ENCODE measurements at regions not wholly inside any gene's neighbourhood (a gene's known extent, or its start where the extent isn't known, plus 50 kb on each side); places are given as distances from the start of the nearest gene placed in this dataset.

DNA sequence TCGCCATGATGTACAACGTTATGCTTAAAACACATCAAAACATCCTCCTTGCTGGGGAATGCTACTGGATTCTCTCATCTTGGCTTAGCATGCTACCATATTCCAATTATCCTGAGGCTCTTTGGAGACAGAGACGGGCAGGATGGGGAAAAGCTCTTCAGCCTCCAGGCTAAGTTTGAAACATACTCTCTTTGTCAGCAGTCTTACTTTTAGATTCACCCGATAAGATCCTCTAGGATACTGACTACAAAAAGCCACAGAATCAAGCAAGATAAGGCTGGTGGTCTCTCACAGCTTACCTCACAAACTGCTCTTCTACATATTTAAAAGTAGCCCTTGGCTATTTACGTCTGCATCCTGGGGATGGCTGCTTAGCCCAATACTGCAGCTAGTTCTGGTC is 72.8 kb upstream of the LRCH1 start:
- Mint-ChIP-seq H3K27ac (ENCODE audit: unreplicated experiment) (no peak overlapping the region), H3K36me3 (ENCODE audit: low read depth) (peaks cover 1% of the 10 kb centered on the region), H3K4me3 (no peak overlapping the region), H3K4me1 (peaks cover 8% of the 10 kb centered on the region), H3K9me3 (peaks cover 13% of the 10 kb centered on the region), H3K27me3 (ENCODE audit: low read depth) (no peaks in the 10 kb centered on the region)
- TF ChIP-seq, protein P1, sequence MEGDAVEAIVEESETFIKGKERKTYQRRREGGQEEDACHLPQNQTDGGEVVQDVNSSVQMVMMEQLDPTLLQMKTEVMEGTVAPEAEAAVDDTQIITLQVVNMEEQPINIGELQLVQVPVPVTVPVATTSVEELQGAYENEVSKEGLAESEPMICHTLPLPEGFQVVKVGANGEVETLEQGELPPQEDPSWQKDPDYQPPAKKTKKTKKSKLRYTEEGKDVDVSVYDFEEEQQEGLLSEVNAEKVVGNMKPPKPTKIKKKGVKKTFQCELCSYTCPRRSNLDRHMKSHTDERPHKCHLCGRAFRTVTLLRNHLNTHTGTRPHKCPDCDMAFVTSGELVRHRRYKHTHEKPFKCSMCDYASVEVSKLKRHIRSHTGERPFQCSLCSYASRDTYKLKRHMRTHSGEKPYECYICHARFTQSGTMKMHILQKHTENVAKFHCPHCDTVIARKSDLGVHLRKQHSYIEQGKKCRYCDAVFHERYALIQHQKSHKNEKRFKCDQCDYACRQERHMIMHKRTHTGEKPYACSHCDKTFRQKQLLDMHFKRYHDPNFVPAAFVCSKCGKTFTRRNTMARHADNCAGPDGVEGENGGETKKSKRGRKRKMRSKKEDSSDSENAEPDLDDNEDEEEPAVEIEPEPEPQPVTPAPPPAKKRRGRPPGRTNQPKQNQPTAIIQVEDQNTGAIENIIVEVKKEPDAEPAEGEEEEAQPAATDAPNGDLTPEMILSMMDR (conservative IDR thresholded peaks at IDR 0.05), result no peak
- no peak for DNase-seq (ENCODE audit: low read depth, low spot score)

DNA sequence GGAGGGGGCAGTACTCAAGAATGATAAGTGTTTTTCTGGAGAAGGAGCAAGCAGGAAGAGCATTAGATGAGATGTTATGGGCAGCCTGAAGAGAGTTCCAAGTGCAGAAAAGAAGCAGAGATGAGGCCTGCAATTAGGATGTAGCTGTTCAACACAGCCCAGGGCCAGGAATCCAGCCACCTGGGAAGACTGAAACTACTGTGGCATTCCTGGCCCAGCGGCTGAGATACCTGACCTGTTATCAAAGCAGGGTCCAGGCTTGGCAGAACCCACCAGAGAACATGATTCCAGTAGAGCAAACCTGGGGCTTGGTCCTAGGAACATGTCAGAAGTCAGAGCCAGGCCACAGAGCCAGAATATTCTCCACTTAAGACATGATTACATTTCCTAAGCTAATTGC is 73.3 kb upstream of the LRCH1 start:
- H3K27me3 Mint-ChIP-seq (ENCODE audit: low read depth), result no peaks in the 10 kb centered on the region
- no peak overlapping the region for H3K27ac Mint-ChIP-seq (ENCODE audit: unreplicated experiment)
- peaks cover 13% of the 10 kb centered on the region for H3K9me3 Mint-ChIP-seq

DNA sequence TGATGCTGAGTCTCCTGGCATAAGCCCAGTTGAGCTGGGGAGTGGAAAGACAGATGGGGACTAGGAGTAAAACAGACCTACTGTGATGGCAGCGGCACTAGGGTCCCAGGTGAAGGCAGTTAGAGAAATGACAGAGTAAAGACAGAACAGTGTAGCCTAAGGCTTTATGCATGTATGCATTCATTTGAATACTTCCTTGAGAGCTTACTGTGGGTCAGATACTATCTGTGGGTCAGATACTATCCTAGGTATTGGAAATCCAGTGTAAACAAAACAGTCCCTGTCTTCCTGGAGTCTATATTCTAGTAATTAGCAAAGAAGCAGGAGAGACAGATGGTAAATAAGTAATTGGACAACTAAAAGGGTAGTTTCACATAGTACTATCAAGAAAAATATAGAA is 73.7 kb upstream of the LRCH1 start:
- no peak for DNase-seq (ENCODE audit: low read depth, low spot score)
- TF ChIP-seq, protein P1 (conservative IDR thresholded peaks at IDR 0.05), result no peak
- Mint-ChIP-seq H3K9me3 (peaks cover 13% of the 10 kb centered on the region), H3K27ac (ENCODE audit: unreplicated experiment) (no peak overlapping the region), H3K36me3 (ENCODE audit: low read depth) (no peaks in the 10 kb centered on the region), H3K27me3 (ENCODE audit: low read depth) (no peaks in the 10 kb centered on the region), H3K4me3 (no peak overlapping the region), H3K4me1 (peaks cover 14% of the 10 kb centered on the region)

More for the DNA sequence above, 73.3 kb upstream of the LRCH1 start:
- peaks cover 12% of the 10 kb centered on the region for H3K4me1 Mint-ChIP-seq
- no peak overlapping the region for H3K4me3 Mint-ChIP-seq
- DNase-seq (ENCODE audit: low read depth, low spot score), result no peak
- no peaks in the 10 kb centered on the region for H3K36me3 Mint-ChIP-seq (ENCODE audit: low read depth)
- TF ChIP-seq, protein P1 (conservative IDR thresholded peaks at IDR 0.05), result no peak

DNA sequence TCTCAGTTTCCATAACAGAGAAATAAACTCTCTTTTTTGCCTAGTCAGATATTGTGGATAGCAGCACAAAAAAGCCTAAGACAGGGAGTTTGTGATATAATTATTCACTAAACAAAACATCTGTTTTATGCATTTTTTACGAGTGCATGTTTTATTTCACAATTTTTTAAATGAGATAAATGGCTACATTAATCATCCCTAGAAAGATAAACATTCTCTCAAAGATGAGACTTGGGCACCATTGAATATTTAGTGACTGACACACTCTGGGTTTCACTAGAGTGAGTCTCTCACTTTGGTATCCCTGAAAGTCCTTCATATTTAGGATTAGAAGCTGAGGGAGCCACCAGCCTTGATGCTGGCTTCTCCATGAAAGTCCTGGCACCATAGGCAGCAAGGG is 74.3 kb upstream of the LRCH1 start:
- no peak overlapping the region for H3K4me3 Mint-ChIP-seq
- TF ChIP-seq, protein P1 (conservative IDR thresholded peaks at IDR 0.05), result no peak
- H3K36me3 Mint-ChIP-seq (ENCODE audit: low read depth), result no peaks in the 10 kb centered on the region
- no peak overlapping the region for H3K27ac Mint-ChIP-seq (ENCODE audit: unreplicated experiment)
- H3K27me3 Mint-ChIP-seq (ENCODE audit: low read depth), result no peaks in the 10 kb centered on the region
- no peak for DNase-seq (ENCODE audit: low read depth, low spot score)
- peaks cover 13% of the 10 kb centered on the region for H3K9me3 Mint-ChIP-seq
- H3K4me1 Mint-ChIP-seq, result peaks cover 20% of the 10 kb centered on the region

DNA sequence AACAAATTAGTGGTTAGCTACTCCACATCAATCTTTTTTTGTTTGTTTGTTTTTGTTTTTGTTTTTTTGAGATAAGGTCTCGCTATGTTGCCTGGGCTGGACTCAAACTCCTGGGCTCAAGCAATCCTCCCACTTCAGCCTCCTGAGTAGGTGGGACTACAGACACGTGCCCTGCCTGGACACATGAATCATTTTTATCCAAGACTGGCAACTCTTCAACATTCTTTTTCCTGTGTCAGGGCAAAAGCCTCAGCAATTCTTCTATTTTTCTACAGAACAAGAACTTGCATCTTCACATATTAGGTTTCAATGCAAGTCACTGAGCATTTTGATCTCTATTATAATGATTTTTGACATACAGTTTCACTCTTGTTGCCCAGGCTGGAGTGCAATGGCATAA is 76.8 kb upstream of the LRCH1 start:
- DNase-seq (ENCODE audit: low read depth, low spot score), result no peak
- TF ChIP-seq, protein P1 (conservative IDR thresholded peaks at IDR 0.05), result no peak
- Mint-ChIP-seq H3K27ac (ENCODE audit: unreplicated experiment) (no peak overlapping the region), H3K4me3 (no peak overlapping the region), H3K4me1 (peaks cover 31% of the 10 kb centered on the region), H3K36me3 (ENCODE audit: low read depth) (no peaks in the 10 kb centered on the region), H3K9me3 (peaks cover 4% of the 10 kb centered on the region), H3K27me3 (ENCODE audit: low read depth) (no peaks in the 10 kb centered on the region)

DNA sequence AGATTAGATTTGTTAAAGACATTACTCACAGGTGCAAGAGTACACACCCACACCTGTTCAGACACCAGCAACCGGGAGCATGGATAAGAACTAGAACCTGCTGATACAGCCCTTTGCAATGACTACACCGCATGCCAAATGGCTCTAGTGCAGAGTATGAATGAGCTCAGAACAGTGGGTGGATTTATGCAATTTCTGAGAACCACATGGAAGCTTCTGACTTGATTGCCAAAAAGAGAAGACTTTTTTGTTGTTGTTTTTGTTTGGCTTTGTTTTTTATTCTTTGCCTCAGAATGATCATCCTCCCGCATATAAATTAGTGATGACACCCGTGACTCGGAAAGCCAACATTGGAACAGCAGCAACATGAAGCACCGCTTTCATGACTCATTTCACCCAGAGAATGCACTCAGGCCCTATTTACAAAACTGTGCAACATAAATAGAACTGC is 77.4 kb upstream of the LRCH1 start:
- H3K27ac Mint-ChIP-seq (ENCODE audit: unreplicated experiment), result no peak overlapping the region
- H3K9me3 Mint-ChIP-seq, result peaks cover 3% of the 10 kb centered on the region
- no peak overlapping the region for H3K4me3 Mint-ChIP-seq
- TF ChIP-seq, protein P1 (conservative IDR thresholded peaks at IDR 0.05), result no peak
- H3K27me3 Mint-ChIP-seq (ENCODE audit: low read depth), result no peaks in the 10 kb centered on the region
- peaks cover 35% of the 10 kb centered on the region for H3K4me1 Mint-ChIP-seq
- no peak for DNase-seq (ENCODE audit: low read depth, low spot score)
- no peaks in the 10 kb centered on the region for H3K36me3 Mint-ChIP-seq (ENCODE audit: low read depth)

Data from neural crest cell (in vitro differentiated cells).